ENCODE measurements at regions not wholly inside any gene's neighbourhood (a gene's known extent, or its start where the extent isn't known, plus 50 kb on each side); places are given as distances from the start of the nearest gene placed in this dataset.

DNA sequence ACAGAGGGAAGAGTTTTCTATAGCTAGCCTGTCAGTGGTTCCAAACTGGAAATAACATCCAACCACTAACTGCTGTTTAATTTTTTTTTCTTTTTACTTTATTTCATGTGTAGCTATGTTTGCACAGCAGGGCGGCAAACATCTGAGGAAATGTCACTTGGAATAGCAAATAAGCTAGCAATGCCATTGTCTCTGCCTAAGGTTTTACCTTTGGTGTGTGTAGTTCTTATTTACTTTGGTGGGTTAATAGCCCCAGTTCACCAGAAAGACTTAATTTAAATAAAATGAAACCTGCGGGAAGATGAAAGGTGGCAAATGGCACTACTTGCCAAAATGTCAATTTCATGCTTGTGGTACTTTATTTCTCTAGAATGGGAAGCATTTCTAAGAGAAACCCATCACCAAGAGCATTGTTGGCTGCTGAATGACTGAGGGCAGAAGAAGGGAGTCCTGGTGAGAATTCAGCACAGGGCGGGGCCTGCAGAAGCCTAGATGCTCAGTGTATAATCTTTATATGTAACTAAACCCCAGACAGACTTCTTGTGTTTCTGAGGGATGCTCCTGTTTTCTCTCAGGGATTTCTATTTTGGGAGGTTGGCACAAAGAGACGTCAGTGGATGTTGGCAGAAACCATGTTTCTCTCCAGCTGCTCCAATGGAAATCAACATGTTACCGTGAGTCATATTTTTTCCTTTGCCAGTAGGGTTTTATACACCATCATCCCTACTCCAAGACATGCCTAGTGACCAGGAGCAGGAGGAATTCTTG is 300.4 kb upstream of the NT5C1B start:
- ATAC-seq (no peak), DNase-seq (no peak)
- no peaks in the 10 kb centered on the region for H3K4me1 Mint-ChIP-seq
- H3K36me3 Mint-ChIP-seq (ENCODE audit: low read depth): no peaks in the 10 kb centered on the region
- no peaks in the 10 kb centered on the region for H3K9me3 ChIP-seq (ENCODE audit: control insufficient read depth, low read length, poor library complexity, severe bottlenecking)
- no peaks in the 10 kb centered on the region for H3K27me3 Mint-ChIP-seq
- no peak overlapping the region for H3K4me3 Mint-ChIP-seq
- H3K27ac Mint-ChIP-seq: no peak overlapping the region

DNA sequence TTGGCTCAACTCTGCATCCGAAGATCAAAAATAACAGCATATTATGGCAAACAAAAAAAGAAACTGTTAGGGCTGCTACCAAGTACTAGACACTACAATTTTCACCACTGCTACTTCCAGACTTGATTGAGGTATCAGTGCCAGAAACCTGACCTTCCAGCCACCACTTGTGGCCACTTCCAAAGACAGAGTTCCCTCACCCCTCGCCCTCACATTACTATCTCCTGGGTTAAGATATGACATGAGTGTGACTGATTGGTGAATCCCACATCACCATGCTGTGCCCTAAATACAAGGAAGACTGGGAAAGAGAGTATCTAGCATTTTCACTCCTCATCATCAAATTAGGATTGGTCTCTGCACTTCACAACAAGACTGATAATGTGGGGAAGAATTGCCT is 296.1 kb upstream of the NT5C1B start:
- no peak overlapping the region for H3K4me3 Mint-ChIP-seq
- no peaks in the 10 kb centered on the region for H3K27me3 Mint-ChIP-seq
- H3K9me3 ChIP-seq (ENCODE audit: control insufficient read depth, low read length, poor library complexity, severe bottlenecking): no peaks in the 10 kb centered on the region
- H3K4me1 Mint-ChIP-seq: no peaks in the 10 kb centered on the region
- no peaks in the 10 kb centered on the region for H3K36me3 Mint-ChIP-seq (ENCODE audit: low read depth)
- H3K27ac Mint-ChIP-seq: no peak overlapping the region
- no peak for ATAC-seq
- no peak for DNase-seq

DNA sequence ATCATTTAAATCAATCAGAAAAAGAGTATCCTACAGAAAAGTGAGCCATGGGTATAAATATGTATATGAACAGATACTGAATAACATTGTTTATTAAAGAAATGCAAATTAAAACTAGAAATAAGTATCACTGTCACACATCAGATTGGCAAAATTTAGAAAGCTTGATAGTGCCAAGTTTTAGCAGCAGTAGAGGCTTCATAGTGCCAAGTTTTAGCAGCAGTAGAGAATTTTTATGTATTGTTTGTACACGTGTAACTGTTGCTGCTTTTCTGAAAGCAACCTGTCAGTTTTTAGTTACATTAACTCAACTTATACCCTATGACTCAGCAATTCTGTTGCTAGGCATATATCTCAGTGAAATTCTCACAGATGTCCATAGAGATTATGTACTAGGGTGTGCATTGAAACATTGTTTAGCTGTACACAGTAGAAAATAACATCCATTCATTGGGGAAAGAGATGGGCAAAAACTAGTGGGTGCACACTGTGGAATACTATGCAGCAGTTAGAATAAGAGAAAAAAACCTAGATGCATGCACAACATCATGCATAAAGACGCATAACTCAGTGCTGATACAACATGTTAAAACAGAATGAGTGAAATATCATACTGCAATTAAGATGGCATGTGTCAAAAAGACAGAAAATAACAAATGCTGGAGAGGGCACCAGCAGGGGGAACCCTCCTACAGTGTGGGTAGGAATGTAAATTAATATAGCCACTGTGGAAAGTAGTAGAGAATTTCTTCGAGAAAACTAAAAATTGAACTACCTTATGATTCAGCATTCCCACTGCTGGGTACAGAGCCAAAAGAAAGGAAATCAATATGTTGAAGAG is 294.5 kb upstream of the NT5C1B start:
- Mint-ChIP-seq H3K27me3 (no peaks in the 10 kb centered on the region), H3K4me1 (no peaks in the 10 kb centered on the region), H3K36me3 (ENCODE audit: low read depth) (peaks cover 3% of the 10 kb centered on the region), H3K4me3 (no peak overlapping the region), H3K27ac (no peak overlapping the region)
- no peaks in the 10 kb centered on the region for H3K9me3 ChIP-seq (ENCODE audit: control insufficient read depth, low read length, poor library complexity, severe bottlenecking)
- ATAC-seq (no peak), DNase-seq (no peak)

- no peak overlapping the region for H3K4me3 Mint-ChIP-seq
- H3K27me3 Mint-ChIP-seq: no peaks in the 10 kb centered on the region
- H3K27ac Mint-ChIP-seq: no peak overlapping the region
- no peaks in the 10 kb centered on the region for H3K4me1 Mint-ChIP-seq
- no peaks in the 10 kb centered on the region for H3K9me3 ChIP-seq (ENCODE audit: control insufficient read depth, low read length, poor library complexity, severe bottlenecking)
- no peak for DNase-seq
- H3K36me3 Mint-ChIP-seq (ENCODE audit: low read depth): peaks cover 2% of the 10 kb centered on the region
- ATAC-seq: no peak
These were observed 282.1 kb upstream of the NT5C1B start for GRCh38 chr2:18871430-18871829.

DNA sequence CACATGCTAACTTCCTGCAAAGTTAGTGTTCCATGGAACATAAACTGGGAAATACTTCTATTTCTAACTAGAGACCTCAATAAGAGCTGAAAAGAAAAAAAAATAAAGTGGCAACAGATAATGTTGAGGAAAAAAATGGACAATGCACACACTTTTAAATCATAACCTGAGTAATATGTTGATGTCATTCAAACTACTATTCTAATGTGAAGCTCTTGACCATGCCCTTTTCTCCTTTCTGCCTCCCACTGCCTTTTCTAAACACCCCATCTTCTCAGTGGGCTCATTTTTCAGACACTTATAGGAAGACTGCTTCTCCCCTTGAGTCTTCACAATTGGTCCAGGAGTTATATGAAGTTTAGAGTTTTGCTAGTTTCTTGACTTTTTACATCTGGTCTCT is 280.9 kb upstream of the NT5C1B start:
- peaks cover 2% of the 10 kb centered on the region for H3K36me3 Mint-ChIP-seq (ENCODE audit: low read depth)
- H3K27ac Mint-ChIP-seq: no peak overlapping the region
- no peak for ATAC-seq
- DNase-seq: no peak
- H3K4me1 Mint-ChIP-seq: no peaks in the 10 kb centered on the region
- H3K9me3 ChIP-seq (ENCODE audit: control insufficient read depth, low read length, poor library complexity, severe bottlenecking): no peaks in the 10 kb centered on the region
- no peak overlapping the region for H3K4me3 Mint-ChIP-seq
- H3K27me3 Mint-ChIP-seq: no peaks in the 10 kb centered on the region

GRCh38 chr2:18861951-18862350 is 272.6 kb upstream of the NT5C1B start:
- no peaks in the 10 kb centered on the region for H3K9me3 ChIP-seq (ENCODE audit: control insufficient read depth, low read length, poor library complexity, severe bottlenecking)
- H3K36me3 Mint-ChIP-seq (ENCODE audit: low read depth): peaks cover 2% of the 10 kb centered on the region
- no peak for DNase-seq
- H3K27me3 Mint-ChIP-seq: no peaks in the 10 kb centered on the region
- no peak overlapping the region for H3K4me3 Mint-ChIP-seq
- H3K27ac Mint-ChIP-seq: no peak overlapping the region
- H3K4me1 Mint-ChIP-seq: peaks cover 2% of the 10 kb centered on the region
- ATAC-seq: no peak

DNA sequence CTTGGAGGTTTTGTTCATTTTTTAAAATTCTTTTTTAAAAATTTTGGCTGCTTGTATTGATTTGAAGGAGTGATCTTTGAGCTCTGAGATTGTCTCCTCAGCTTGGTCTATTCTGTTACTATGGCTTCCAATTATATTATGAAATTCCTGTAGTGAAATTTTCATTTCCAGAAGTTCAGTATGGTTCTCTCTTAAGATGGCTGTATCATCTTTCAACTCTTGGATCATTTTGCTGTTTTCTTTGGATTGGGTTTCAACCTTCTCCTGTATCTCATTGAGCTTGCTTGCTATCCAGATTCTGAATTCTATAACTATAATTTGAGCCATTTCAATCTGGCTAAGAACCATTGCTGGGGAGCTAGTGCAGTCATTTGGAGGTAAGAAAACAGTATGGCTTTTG is 270.8 kb upstream of the NT5C1B start:
- H3K27ac Mint-ChIP-seq: no peak overlapping the region
- peaks cover under 1% of the 10 kb centered on the region for H3K36me3 Mint-ChIP-seq (ENCODE audit: low read depth)
- DNase-seq: no peak
- H3K4me1 Mint-ChIP-seq: peaks cover 2% of the 10 kb centered on the region
- H3K4me3 Mint-ChIP-seq: no peak overlapping the region
- no peaks in the 10 kb centered on the region for H3K27me3 Mint-ChIP-seq
- no peak for ATAC-seq
- no peaks in the 10 kb centered on the region for H3K9me3 ChIP-seq (ENCODE audit: control insufficient read depth, low read length, poor library complexity, severe bottlenecking)

DNA sequence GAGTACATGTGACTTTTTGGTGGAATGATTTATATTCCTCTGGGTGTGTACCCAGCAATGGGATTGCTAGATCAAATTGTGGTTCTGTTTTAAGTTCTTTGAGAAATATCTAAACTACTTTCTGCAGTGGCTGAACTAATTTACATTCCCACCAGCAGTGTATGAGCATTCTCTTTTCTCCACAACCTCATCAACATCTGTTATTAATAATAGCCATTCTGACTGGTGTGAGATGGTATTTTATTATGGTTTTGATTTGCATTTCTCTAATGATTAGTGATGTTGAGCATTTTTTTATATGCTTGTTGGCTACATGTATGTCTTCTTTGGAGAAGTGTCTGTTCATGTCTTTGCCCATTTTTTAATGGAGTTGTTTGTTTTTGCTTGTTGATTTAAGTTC is 267.4 kb upstream of the NT5C1B start:
- no peak for DNase-seq
- H3K9me3 ChIP-seq (ENCODE audit: control insufficient read depth, low read length, poor library complexity, severe bottlenecking): no peaks in the 10 kb centered on the region
- Mint-ChIP-seq H3K4me1 (peaks cover 5% of the 10 kb centered on the region), H3K27ac (no peak overlapping the region), H3K4me3 (no peak overlapping the region), H3K36me3 (ENCODE audit: low read depth) (no peaks in the 10 kb centered on the region), H3K27me3 (no peaks in the 10 kb centered on the region)
- ATAC-seq: no peak

DNA sequence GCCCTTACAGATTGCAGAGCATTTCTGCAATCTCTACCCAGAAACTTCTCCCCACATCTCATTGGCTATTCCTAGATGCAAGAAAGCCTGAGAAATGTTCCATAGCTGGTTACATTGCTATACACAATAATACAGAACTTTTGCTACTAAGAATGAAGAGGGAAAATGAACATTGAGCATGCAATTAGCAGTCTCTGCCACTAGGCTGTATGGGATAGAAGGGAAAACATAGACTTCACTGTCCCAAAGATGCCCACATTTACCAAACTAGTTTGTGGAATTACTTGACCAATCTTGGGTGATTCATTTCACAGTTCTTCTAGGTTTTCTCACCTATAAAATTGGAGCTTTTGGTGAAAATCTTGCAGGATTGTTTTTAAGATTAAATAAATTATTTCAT is 265.7 kb upstream of the NT5C1B start:
- H3K9me3 ChIP-seq (ENCODE audit: control insufficient read depth, low read length, poor library complexity, severe bottlenecking): no peaks in the 10 kb centered on the region
- Mint-ChIP-seq H3K27me3 (no peaks in the 10 kb centered on the region), H3K36me3 (ENCODE audit: low read depth) (no peaks in the 10 kb centered on the region), H3K4me3 (no peak overlapping the region), H3K27ac (no peak overlapping the region), H3K4me1 (peaks cover 5% of the 10 kb centered on the region)
- DNase-seq (no peak), ATAC-seq (no peak)

- no peaks in the 10 kb centered on the region for H3K9me3 ChIP-seq (ENCODE audit: control insufficient read depth, low read length, poor library complexity, severe bottlenecking)
- Mint-ChIP-seq H3K36me3 (ENCODE audit: low read depth) (no peaks in the 10 kb centered on the region), H3K27ac (no peak overlapping the region), H3K27me3 (no peaks in the 10 kb centered on the region), H3K4me3 (no peak overlapping the region), H3K4me1 (peaks cover 3% of the 10 kb centered on the region)
- DNase-seq: no peak
- ATAC-seq: no peak
These were observed 260.6 kb upstream of the NT5C1B start for GRCh38 chr2:18849841-18850578.

DNA sequence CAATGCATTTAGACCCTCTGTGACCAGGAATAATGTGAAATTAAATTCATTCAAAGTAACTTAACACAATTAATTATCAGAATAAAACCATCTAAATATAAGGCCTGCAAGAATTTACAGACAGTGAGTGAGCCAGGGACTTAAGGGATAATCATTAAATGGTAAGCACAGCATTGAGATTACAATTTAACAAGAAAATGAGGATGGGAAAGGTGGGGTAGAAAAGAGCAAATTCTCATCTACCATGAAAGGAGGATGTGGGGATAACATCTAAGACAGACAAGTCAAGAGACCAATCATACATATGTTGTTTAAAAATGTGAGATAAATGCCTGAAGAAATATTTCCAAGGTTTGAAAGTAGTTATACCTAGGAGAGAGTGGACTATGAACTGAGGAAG is 259.3 kb upstream of the NT5C1B start:
- no peaks in the 10 kb centered on the region for H3K4me1 Mint-ChIP-seq
- no peak overlapping the region for H3K4me3 Mint-ChIP-seq
- H3K27ac Mint-ChIP-seq: no peak overlapping the region
- H3K36me3 Mint-ChIP-seq (ENCODE audit: low read depth): no peaks in the 10 kb centered on the region
- no peaks in the 10 kb centered on the region for H3K27me3 Mint-ChIP-seq
- DNase-seq: no peak
- H3K9me3 ChIP-seq (ENCODE audit: control insufficient read depth, low read length, poor library complexity, severe bottlenecking): no peaks in the 10 kb centered on the region
- ATAC-seq: no peak

DNA sequence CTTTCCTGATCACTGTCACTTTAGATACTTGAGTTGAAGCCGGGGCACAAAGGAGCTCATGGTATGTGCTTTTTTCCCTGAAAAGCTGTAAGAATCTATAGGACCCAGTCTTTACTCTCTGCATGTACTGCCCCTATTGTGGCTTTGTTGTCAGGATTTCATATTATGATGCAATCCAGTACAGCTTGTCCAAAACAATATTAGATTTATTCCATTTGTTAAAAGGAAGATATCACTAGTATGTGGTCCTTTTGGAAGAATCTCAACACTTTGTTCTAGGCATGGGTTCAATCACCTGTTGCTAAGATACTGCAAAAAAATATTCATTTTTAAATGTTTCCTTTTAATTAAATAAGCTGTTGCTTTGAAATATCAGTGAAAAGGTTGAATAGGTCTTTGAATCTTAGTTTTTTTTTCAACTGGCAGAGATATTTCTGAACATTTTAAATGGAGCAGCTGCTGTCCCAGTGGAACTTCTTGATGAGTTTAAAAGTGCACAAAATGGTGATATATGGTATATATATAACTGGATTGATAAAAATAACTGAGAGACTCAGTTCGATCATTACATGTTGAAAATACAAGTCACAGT is 256.6 kb upstream of the NT5C1B start:
- Mint-ChIP-seq H3K4me3 (no peak overlapping the region), H3K36me3 (ENCODE audit: low read depth) (no peaks in the 10 kb centered on the region), H3K27me3 (no peaks in the 10 kb centered on the region), H3K27ac (no peak overlapping the region), H3K4me1 (no peaks in the 10 kb centered on the region)
- no peak for DNase-seq
- H3K9me3 ChIP-seq (ENCODE audit: control insufficient read depth, low read length, poor library complexity, severe bottlenecking): no peaks in the 10 kb centered on the region
- no peak for ATAC-seq

DNA sequence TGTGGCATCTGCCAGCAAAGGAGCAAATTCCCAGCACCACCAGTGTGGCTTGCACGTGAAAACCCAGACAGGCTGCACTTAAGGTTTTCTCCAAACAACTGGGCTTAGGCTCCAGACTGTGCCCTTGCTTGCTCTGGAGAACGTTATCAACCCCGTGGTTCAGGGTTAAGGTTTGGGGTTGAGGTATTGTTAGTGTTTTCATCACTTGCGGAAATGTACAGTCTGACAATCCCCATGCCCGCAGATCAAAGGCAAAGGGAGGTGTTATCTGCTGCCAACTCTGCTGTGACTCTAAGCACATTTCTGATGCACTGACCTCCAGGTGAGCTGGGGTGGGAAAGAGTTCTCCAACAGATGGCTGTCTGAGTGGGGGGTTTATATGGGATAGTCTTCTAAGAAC is 253.5 kb upstream of the NT5C1B start:
- no peak overlapping the region for H3K27ac Mint-ChIP-seq
- H3K4me1 Mint-ChIP-seq: no peaks in the 10 kb centered on the region
- no peaks in the 10 kb centered on the region for H3K9me3 ChIP-seq (ENCODE audit: control insufficient read depth, low read length, poor library complexity, severe bottlenecking)
- H3K36me3 Mint-ChIP-seq (ENCODE audit: low read depth): no peaks in the 10 kb centered on the region
- no peak for DNase-seq
- H3K27me3 Mint-ChIP-seq: no peaks in the 10 kb centered on the region
- no peak overlapping the region for H3K4me3 Mint-ChIP-seq
- no peak for ATAC-seq
